Muscle layer of colon (tissue), 2 donors: ENCODE measurements at regions not wholly inside any gene's neighbourhood (a gene's known extent, or its start where the extent isn't known, plus 50 kb on each side); places are given as distances from the start of the nearest gene placed in this dataset.

ENCODE experiments used
- H3K27ac ChIP-seq: one replicate; pipeline ENCODE4 v1.7.0; 2013; ENCODE audit warnings: low read depth, mild to moderate bottlenecking, low read length, moderate library complexity
- H3K27me3 ChIP-seq, 2 donors: one replicate each; pipeline ENCODE4 v1.7.0; 2013; ENCODE audit warnings: low read length in 2 of 2, mild to moderate bottlenecking in 2 of 2; ENCODE audit not compliant: insufficient read depth in 2 of 2, control insufficient read depth in 1 of 2
- H3K36me3 ChIP-seq: one replicate; pipeline ENCODE4 v1.7.0; 2013; ENCODE audit warnings: mild to moderate bottlenecking, low read length; ENCODE audit not compliant: insufficient read depth
- H3K4me1 ChIP-seq: one replicate; pipeline ENCODE4 v1.7.0; 2013; ENCODE audit warnings: mild to moderate bottlenecking, low read length; ENCODE audit not compliant: insufficient read depth
- H3K4me3 ChIP-seq, 2 donors: one replicate each; pipeline ENCODE4 v1.7.0; 2013; ENCODE audit warnings: low read length in 2 of 2, low read depth in 1 of 2, mild to moderate bottlenecking in 1 of 2, moderate library complexity in 1 of 2
- H3K9ac ChIP-seq: one replicate; pipeline ENCODE4 v1.7.0; 2013; ENCODE audit warnings: low read length
- H3K9me3 ChIP-seq: one replicate; pipeline ENCODE4 v1.7.0; 2013; ENCODE audit warnings: mild to moderate bottlenecking, low read length
- donor health status: abdominal sarcoma.
- donor health status: Adenocarcinoma of cecum.

DNA sequence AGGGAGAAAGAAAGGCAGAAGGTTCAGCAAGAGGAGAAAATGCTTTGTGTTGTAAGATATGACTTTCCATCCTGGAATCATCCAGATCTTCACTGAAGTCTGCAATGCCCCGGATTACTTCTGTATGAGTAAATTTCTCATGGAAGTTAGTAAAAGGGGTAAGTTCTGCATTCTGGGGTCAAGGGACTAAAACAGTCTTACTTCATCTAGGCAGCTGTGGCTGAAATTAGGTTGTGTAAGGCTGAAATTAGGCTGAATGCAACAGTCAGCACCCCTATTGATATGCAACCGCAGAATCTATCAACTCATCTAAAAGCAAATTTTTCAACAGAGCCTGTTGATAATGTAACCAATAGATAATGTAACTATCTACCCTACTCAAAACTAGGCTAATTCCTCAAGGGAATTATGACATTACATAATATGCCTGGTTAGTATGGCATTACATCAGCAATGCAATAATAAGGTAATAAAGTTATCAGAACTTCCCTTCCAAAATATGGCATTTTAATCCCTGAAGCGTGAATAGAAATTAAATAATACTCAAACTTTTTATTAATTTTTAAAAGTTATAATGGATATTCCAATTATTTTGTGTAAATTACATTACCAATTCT, 671.7 kb upstream of the CITED2 start:
- H3K4me3 ChIP-seq: no peak overlapping the region
- H3K36me3 ChIP-seq: no peaks in the 10 kb centered on the region
- H3K4me1 ChIP-seq: no peaks in the 10 kb centered on the region
- no peaks in the 10 kb centered on the region for H3K9me3 ChIP-seq
- H3K9ac ChIP-seq: no peak overlapping the region
- H3K27me3 ChIP-seq: no peaks in the 10 kb centered on the region
- no peak overlapping the region for H3K27ac ChIP-seq

DNA sequence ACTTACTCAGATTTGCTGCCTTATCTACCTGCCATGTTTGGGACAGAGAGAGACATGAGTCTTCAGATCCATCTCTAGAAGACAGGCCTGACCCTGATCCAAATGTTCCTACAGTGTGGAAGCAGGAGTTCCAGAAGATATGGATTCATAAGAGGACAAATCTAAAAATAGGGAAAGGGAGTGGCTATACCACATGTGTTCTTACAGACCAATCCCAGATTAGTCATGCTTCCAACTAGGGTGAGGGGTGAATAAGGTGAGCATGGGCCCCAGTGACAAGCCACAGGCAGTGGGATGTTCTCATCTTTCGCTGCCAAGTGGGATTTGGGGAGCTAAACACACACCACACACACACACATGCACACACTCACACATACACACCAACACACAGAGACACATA, 670.7 kb upstream of the CITED2 start:
- Histone ChIP-seq H3K27ac (no peak overlapping the region), H3K9me3 (no peaks in the 10 kb centered on the region)

DNA sequence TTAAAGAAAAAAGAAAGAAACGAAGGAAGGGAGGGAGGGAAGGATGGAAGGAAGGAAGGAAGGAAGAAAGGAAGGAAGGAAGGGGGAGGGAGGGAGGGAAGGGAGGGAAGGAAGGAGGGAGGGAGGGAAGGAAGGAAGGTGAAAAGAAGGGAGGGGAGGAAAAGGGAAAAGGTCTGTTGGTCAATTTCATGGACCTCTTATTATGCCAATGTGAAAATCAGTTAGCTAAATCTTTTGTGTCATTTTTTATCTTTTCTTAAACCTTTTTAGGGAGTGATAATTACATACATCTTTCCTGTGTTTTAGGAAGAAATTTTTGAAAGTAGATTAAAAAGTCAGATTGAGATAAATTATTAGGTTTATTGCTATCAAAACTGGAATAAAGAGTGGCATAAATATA, 670.2 kb upstream of the CITED2 start:
- Histone ChIP-seq H3K9ac (no peak overlapping the region), H3K4me3 (no peak overlapping the region), H3K4me1 (peaks cover 6% of the 10 kb centered on the region), H3K27me3 (no peaks in the 10 kb centered on the region), H3K9me3 (no peaks in the 10 kb centered on the region), H3K27ac (no peak overlapping the region), H3K36me3 (no peaks in the 10 kb centered on the region)

More for the DNA sequence above, 670.7 kb upstream of the CITED2 start:
- H3K27me3 ChIP-seq: no peaks in the 10 kb centered on the region
- H3K9ac ChIP-seq: no peak overlapping the region
- no peak overlapping the region for H3K4me3 ChIP-seq
- no peaks in the 10 kb centered on the region for H3K36me3 ChIP-seq
- H3K4me1 ChIP-seq: peaks cover 3% of the 10 kb centered on the region

DNA sequence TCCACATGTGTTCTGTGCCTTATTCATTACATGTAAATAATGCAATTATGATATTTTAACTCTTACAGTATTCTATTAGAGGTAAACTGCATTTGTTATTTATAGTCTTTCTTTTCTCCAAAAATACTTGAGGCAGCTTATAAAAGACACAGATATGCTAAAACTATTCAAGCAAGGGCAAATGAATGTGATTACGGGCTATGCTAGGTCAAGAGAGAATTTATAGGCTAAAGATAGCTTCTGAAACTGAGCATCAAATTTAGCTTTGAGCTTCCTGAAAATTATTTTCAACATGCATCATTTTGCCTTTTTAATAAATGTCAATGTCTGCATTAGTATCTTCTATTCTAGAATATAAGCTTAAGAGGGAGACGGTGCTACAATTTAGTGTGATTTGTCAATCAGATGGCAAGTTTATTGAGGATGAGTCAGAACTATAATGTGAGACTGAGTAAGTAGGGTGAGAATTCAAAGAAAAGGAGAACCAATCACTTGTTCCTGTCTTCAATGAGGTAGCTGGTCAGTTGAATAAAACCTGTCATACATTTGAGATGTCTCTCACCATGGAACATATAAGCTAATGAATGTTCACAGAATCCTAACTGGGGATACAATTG, 669.4 kb upstream of the CITED2 start:
- no peak overlapping the region for H3K27ac ChIP-seq
- no peaks in the 10 kb centered on the region for H3K27me3 ChIP-seq
- no peaks in the 10 kb centered on the region for H3K36me3 ChIP-seq
- no peaks in the 10 kb centered on the region for H3K9me3 ChIP-seq
- peaks cover 6% of the 10 kb centered on the region for H3K4me1 ChIP-seq
- no peak overlapping the region for H3K4me3 ChIP-seq
- no peak overlapping the region for H3K9ac ChIP-seq

GRCh38 chr6:140043357-140043756, 668.9 kb upstream of the CITED2 start:
- Histone ChIP-seq H3K9ac (no peak overlapping the region), H3K36me3 (no peaks in the 10 kb centered on the region), H3K4me3 (no peak overlapping the region), H3K9me3 (no peaks in the 10 kb centered on the region), H3K27ac (no peak overlapping the region), H3K4me1 (peaks cover 6% of the 10 kb centered on the region), H3K27me3 (no peaks in the 10 kb centered on the region)

DNA sequence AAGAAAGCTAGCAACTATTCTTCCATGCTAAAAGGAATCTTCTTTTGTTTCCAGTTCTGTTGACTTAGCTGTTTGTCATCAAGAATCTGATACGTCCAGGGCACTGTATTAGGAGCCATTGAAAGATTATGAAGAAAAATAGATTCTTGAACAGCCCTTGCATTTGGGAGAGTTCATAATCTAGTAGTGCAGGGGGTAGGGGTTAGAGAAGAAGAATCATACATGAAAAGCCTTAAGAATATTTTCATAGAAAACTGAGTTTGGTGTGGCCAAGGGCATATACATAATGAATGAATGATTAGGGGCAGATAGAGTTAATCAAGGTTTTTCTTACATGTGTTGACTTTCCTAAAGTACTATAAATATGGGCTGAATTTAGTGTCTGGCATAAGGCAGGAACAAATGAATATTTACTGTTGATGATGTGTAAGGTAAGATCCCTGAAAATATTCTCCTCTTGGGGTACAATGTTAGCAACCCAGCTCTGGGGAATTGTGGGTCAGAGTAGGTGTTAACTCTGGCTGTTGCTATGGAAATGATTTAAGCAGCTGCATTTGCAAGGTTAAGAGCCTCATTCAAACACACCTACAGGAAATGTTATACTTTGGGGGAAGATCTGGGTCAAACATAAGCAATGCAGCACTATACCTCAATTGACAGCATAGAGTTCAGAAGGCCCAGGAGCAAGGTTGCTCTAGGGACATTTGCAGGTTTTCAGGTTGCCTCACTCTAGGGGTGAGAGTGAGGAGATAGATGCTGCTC, 667.3 kb upstream of the CITED2 start:
- peaks cover 6% of the 10 kb centered on the region for H3K4me1 ChIP-seq
- no peaks in the 10 kb centered on the region for H3K36me3 ChIP-seq
- no peak overlapping the region for H3K4me3 ChIP-seq
- H3K9me3 ChIP-seq: no peaks in the 10 kb centered on the region
- H3K9ac ChIP-seq: no peak overlapping the region
- H3K27ac ChIP-seq: no peak overlapping the region
- H3K27me3 ChIP-seq: no peaks in the 10 kb centered on the region

DNA sequence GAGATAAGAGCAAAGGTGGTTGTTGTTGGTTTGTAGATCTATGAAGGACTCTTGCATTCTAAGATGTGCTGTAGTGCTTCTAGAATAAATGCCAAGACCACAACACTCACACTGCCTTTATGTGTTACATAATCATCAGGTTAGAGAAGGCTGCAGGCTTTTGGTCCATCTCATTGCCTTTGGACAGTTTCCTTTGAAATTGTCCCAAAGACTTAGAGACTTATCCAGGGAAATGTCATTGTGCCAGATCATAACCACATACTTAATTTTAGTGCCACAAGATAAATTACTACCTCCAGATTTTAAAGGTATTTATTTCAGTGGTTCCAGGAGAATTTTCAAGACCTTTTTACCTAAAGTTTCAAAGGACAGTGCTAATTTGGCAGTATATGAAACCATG, 666.6 kb upstream of the CITED2 start:
- no peaks in the 10 kb centered on the region for H3K9me3 ChIP-seq
- peaks cover 6% of the 10 kb centered on the region for H3K4me1 ChIP-seq
- no peaks in the 10 kb centered on the region for H3K27me3 ChIP-seq
- no peak overlapping the region for H3K27ac ChIP-seq
- no peak overlapping the region for H3K9ac ChIP-seq
- H3K4me3 ChIP-seq: no peak overlapping the region
- no peaks in the 10 kb centered on the region for H3K36me3 ChIP-seq

DNA sequence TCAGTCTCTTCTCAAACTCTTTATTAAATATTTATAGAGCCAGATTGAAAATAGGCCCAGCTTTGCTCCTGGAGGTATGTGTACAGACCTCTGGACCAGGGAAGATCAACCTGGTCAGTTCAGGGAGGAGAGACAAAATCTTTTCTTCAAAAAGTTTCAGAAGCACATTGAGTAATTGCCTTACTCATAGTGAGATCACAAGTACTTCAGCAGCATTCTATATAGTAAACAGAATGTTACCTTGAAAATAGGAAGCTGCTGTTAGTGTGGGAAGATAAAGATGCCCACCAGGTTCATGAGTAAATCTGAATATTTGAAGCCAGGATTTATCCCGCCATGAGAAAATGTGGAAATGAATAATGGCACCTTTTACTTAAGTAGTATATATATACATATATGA, 665.9 kb upstream of the CITED2 start:
- H3K27me3 ChIP-seq: no peaks in the 10 kb centered on the region
- no peaks in the 10 kb centered on the region for H3K9me3 ChIP-seq
- H3K4me3 ChIP-seq: no peak overlapping the region
- H3K9ac ChIP-seq: no peak overlapping the region
- H3K27ac ChIP-seq: no peak overlapping the region
- H3K36me3 ChIP-seq: no peaks in the 10 kb centered on the region
- peaks cover 6% of the 10 kb centered on the region for H3K4me1 ChIP-seq

DNA sequence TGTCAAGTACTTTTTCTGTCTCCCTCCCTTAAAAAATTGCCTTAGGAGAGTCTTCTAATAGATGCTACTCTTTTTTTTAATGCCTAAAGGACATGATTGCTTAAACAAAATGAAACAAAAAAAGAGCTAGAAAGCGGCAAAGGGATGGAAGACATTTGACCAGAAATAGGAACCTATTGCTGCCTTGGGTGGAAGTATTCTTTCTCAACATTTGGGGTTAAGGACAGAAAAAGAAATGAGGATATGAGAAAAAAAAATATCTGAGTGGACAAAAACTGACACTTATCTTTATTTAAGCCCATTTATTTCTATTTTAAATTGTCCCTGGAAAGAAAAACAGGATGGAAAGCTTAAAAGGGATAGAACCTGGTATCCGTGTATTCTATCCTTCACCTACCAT, 664.9 kb upstream of the CITED2 start:
- H3K4me1 ChIP-seq: peaks cover 6% of the 10 kb centered on the region
- no peaks in the 10 kb centered on the region for H3K27me3 ChIP-seq
- no peak overlapping the region for H3K9ac ChIP-seq
- H3K4me3 ChIP-seq: no peak overlapping the region
- H3K27ac ChIP-seq: no peak overlapping the region
- H3K9me3 ChIP-seq: no peaks in the 10 kb centered on the region
- H3K36me3 ChIP-seq: no peaks in the 10 kb centered on the region

DNA sequence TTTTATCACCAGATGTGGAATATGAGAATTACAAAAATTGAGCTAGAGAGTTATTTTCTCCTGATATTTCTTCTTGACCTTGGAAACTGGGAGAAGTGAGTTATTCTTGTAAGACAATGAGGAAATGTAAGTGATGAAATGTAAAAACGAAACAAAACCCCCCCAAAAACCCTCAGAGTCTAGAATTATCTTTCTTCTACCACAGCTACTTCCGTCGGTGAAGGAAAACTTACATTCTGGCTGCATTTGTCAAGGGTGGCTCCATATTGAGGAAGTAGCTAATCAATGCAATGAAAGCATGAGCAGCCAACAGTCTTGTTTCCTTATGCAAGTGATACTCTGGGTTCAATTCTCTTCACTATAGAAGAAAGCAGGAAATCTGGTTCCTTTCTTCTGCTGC, 661.7 kb upstream of the CITED2 start:
- Histone ChIP-seq H3K4me3 (no peak overlapping the region), H3K4me1 (peaks cover 6% of the 10 kb centered on the region), H3K27ac (no peak overlapping the region), H3K36me3 (no peaks in the 10 kb centered on the region), H3K9me3 (no peaks in the 10 kb centered on the region), H3K27me3 (no peaks in the 10 kb centered on the region), H3K9ac (no peak overlapping the region)

DNA sequence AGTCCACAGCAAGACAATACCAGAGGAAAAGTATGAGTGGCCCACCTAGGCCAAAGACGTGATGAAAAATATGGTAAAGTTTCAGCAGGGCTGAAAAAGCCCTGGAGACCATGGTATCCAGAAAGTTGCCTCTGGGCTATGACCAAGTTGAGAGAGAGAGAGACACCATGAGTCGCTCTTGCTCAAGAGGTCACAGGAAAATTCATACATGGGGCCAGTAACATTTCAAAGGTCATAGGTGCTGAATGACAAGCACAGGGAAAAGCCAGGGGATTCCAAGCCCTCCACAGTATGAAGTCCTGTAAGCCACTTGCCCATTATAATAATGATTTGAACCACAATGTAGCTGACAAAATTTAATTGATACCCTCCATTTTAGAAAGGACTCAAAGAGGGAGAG, 657.7 kb upstream of the CITED2 start:
- H3K27ac ChIP-seq: no peak overlapping the region
- H3K9me3 ChIP-seq: no peaks in the 10 kb centered on the region
- no peaks in the 10 kb centered on the region for H3K4me1 ChIP-seq
- no peaks in the 10 kb centered on the region for H3K36me3 ChIP-seq
- no peak overlapping the region for H3K4me3 ChIP-seq
- no peak overlapping the region for H3K9ac ChIP-seq
- no peaks in the 10 kb centered on the region for H3K27me3 ChIP-seq
